Transverse colon (tissue), 4 donors: ENCODE measurements at regions not wholly inside any gene's neighbourhood (a gene's known extent, or its start where the extent isn't known, plus 50 kb on each side); places are given as distances from the start of the nearest gene placed in this dataset.

Experiments
- CTCF ChIP-seq, 5 experiments: fragments of 200-600 bp in 3 of 5; fragments of 450-650 bp in 2 of 5; sonication (generic) in 3 of 5; IDR thresholded peaks; 1 replicate in 2 of 5; 2 replicates in 3 of 5; pipeline ENCODE4 v1.5.1; 2016 to 2017; ENCODE audit warnings: antibody characterized with exemption in 5 of 5, inconsistent platforms in 3 of 5, mild to moderate bottlenecking in 2 of 5, moderate library complexity in 1 of 5
- EP300 ChIP-seq: sonication (generic); formaldehyde crosslinking; IDR thresholded peaks from one replicate; pipeline ENCODE4 v1.6.1; 2017; ENCODE audit warnings: antibody characterized with exemption, low read depth
- POLR2A ChIP-seq: fragments of 450-650 bp; IDR thresholded peaks from one replicate; pipeline ENCODE4 v1.6.1; 2016; ENCODE audit warnings: antibody characterized with exemption, mild to moderate bottlenecking, moderate library complexity
- POLR2AphosphoS5 ChIP-seq, 3 donors: sonication (generic); formaldehyde crosslinking; IDR thresholded peaks; one replicate each; pipeline ENCODE4 v1.6.1; 2016; ENCODE audit warnings: antibody characterized with exemption in 3 of 3

- TF ChIP-seq POLR2AphosphoS5 (IDR thresholded peaks at IDR 0.05) (no peak), CTCF (IDR thresholded peaks at IDR 0.05) (no peak), EP300 (no peak), POLR2A (no peak)
Observed at GRCh38 chr4:124487651-124488050, 224.9 kb downstream of the ANKRD50 start.
